Endodermal cell (in vitro differentiated cells): ENCODE measurements at regions not wholly inside any gene's neighbourhood (a gene's known extent, or its start where the extent isn't known, plus 50 kb on each side); places are given as distances from the start of the nearest gene placed in this dataset.

Experiments
- DNase-seq: peaks from one replicate; pipeline ENCODE4 v3.0.0-alpha.2; 2017
- H3K27ac ChIP-seq: 2 replicates; pipeline ENCODE4 v1.5.1; 2013; ENCODE audit warnings: mild to moderate bottlenecking, low read depth, low read length, moderate library complexity
- H3K27me3 ChIP-seq: 2 replicates; pipeline ENCODE4 v1.6.1; 2013; ENCODE audit warnings: mild to moderate bottlenecking, low read length, moderate library complexity; ENCODE audit not compliant: insufficient read depth, control insufficient read depth, poor library complexity, severe bottlenecking
- H3K36me3 ChIP-seq: 2 replicates; pipeline ENCODE4 v1.7.0; 2013; ENCODE audit warnings: mild to moderate bottlenecking, low read length, moderate library complexity; ENCODE audit not compliant: control insufficient read depth, insufficient read depth
- H3K4me1 ChIP-seq: one replicate; pipeline ENCODE4 v1.7.0; 2013; ENCODE audit warnings: low read length; ENCODE audit not compliant: control insufficient read depth, insufficient read depth
- H3K4me3 ChIP-seq: 2 replicates; pipeline ENCODE4 v1.5.1; 2013; ENCODE audit warnings: mild to moderate bottlenecking, low read length, moderate library complexity
- H3K9ac ChIP-seq: 2 replicates; pipeline ENCODE4 v1.6.1; 2013; ENCODE audit warnings: mild to moderate bottlenecking, low read length, moderate library complexity; ENCODE audit not compliant: poor library complexity, severe bottlenecking; ENCODE audit errors: extremely low read depth
- H3K9me3 ChIP-seq: 2 replicates; pipeline ENCODE4 v1.6.1; 2013; ENCODE audit warnings: mild to moderate bottlenecking, low read length, moderate library complexity; ENCODE audit not compliant: control insufficient read depth
- H3K27ac Mint-ChIP-seq: 2 replicates; pipeline ENCODE4 v1.8.0; 2020; ENCODE audit warnings: mixed read lengths
- H3K27me3 Mint-ChIP-seq: 2 replicates; pipeline ENCODE4 v1.8.0; 2021; ENCODE audit warnings: mild to moderate bottlenecking, mixed read lengths; ENCODE audit not compliant: insufficient read depth
- H3K36me3 Mint-ChIP-seq: 2 replicates; pipeline ENCODE4 v1.8.0; 2020; ENCODE audit warnings: low read depth, mixed read lengths
- H3K4me1 Mint-ChIP-seq: 2 replicates; pipeline ENCODE4 v1.8.0; 2020; ENCODE audit warnings: mixed read lengths
- H3K4me3 Mint-ChIP-seq: 2 replicates; pipeline ENCODE4 v1.8.0; 2020; ENCODE audit warnings: mild to moderate bottlenecking, moderate library complexity, mixed read lengths
- H3K9me3 Mint-ChIP-seq: 2 replicates; pipeline ENCODE4 v1.8.0; 2020; ENCODE audit warnings: mild to moderate bottlenecking, mixed read lengths
- CTCF ChIP-seq: fragments of 200-600 bp; sonication (generic); conservative IDR thresholded peaks from 2 replicates; pipeline ENCODE4 v1.5.0; 2021; ENCODE audit warnings: antibody characterized with exemption, mild to moderate bottlenecking
- WGBS, 2 experiments: methylation state at CpG; one replicate each; pipeline versions ENCODE4 v1.1.5 to v1.1.7; 2013; ENCODE audit warnings: missing lambda C conversion rate in 2 of 2, mixed read lengths in 1 of 2; ENCODE audit not compliant: insufficient coverage in 1 of 2, insufficient read length in 1 of 2; 5-methylcytosine and 5-hydroxymethylcytosine counted together

DNA sequence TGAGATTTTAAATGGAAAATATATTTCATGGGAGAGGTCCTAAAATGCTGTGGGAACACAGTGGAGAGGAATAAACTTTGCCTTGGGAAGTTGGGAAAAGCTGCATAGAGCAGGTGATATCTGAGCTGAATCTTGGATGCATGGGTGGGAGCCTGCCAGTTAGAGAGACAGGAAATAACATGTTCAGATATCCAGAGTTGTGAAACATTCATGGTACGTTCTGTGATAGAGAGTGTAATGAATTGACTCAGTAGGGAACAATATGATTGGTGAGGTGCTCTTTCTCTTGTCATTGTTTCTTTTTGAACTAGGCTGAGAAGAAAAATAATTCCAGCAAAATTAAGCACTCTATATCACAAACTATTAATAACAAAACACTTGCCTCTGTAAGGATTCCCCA, 72.8 kb downstream of the RPS12 start:
- H3K9me3 Mint-ChIP-seq = no peaks in the 10 kb centered on the region
- 89% methylated on average over 1 of the region's 1 CpG; no CpG with 5 or more reads in 1 of the 2 experiments for WGBS, 2 experiments
- H3K27ac Mint-ChIP-seq = no peak overlapping the region
- no peak overlapping the region for H3K4me3 Mint-ChIP-seq
- Histone ChIP-seq H3K9me3 (no peaks in the 10 kb centered on the region), H3K27ac (no peak overlapping the region), H3K27me3 (no peaks in the 10 kb centered on the region), H3K4me3 (no peak overlapping the region), H3K9ac (no peak overlapping the region), H3K4me1 (no peaks in the 10 kb centered on the region), H3K36me3 (no peaks in the 10 kb centered on the region)
- no peak for TF ChIP-seq CTCF
- no peak for DNase-seq
- no peaks in the 10 kb centered on the region for H3K27me3 Mint-ChIP-seq
- H3K4me1 Mint-ChIP-seq = no peaks in the 10 kb centered on the region
- no peaks in the 10 kb centered on the region for H3K36me3 Mint-ChIP-seq

DNA sequence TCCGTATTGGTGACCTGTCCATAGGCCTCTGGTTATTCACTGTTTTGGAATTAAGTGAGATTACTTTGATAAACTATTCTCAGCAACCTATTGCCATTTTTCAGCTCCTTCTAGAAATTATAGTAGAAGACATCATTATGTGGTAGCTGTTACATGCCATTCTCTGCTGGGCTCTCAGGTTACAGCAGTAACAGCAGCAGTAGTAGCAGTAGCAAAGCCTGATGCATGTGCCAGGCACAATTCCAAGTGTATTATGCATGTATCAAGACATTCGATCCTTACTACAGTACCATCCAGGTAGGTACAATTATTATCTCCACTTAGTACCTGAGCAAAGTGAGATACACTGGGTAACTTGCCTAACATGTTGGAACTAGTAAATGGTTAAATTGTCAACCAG, 74.3 kb downstream of the RPS12 start:
- no peaks in the 10 kb centered on the region for H3K4me1 ChIP-seq
- Mint-ChIP-seq H3K4me3 (no peak overlapping the region), H3K9me3 (no peaks in the 10 kb centered on the region), H3K4me1 (peaks cover 2% of the 10 kb centered on the region), H3K27me3 (no peaks in the 10 kb centered on the region), H3K27ac (no peak overlapping the region), H3K36me3 (no peaks in the 10 kb centered on the region)
- H3K9ac ChIP-seq = no peak overlapping the region
- no peak for TF ChIP-seq CTCF
- 88% methylated on average over 1 of the region's 2 CpGs; no CpG with 5 or more reads in 1 of the 2 experiments for WGBS, 2 experiments
- no peak for DNase-seq
- H3K27ac ChIP-seq = no peak overlapping the region
- H3K9me3 ChIP-seq = no peaks in the 10 kb centered on the region
- H3K36me3 ChIP-seq = no peaks in the 10 kb centered on the region
- no peak overlapping the region for H3K4me3 ChIP-seq
- no peaks in the 10 kb centered on the region for H3K27me3 ChIP-seq

GRCh38 chr6:132892929-132893771, 78.8 kb downstream of the RPS12 start:
- peaks cover 6% of the 10 kb centered on the region for H3K4me1 Mint-ChIP-seq
- no peaks in the 10 kb centered on the region for H3K9me3 ChIP-seq
- no peak overlapping the region for H3K27ac ChIP-seq
- H3K4me3 ChIP-seq = no peak overlapping the region
- no peaks in the 10 kb centered on the region for H3K36me3 Mint-ChIP-seq
- no peak for DNase-seq
- no peaks in the 10 kb centered on the region for H3K9me3 Mint-ChIP-seq
- 94 to 100% methylated on average over 1 to 5 of the region's 5 CpGs for WGBS, 2 experiments
- no peak for TF ChIP-seq CTCF
- no peak overlapping the region for H3K27ac Mint-ChIP-seq
- H3K4me1 ChIP-seq = no peaks in the 10 kb centered on the region
- no peak overlapping the region for H3K4me3 Mint-ChIP-seq
- H3K27me3 Mint-ChIP-seq = no peaks in the 10 kb centered on the region
- H3K36me3 ChIP-seq = no peaks in the 10 kb centered on the region
- H3K9ac ChIP-seq = no peak overlapping the region
- H3K27me3 ChIP-seq = no peaks in the 10 kb centered on the region
